Ascending aorta (tissue), 2 donors: ENCODE measurements at regions not wholly inside any gene's neighbourhood (a gene's known extent, or its start where the extent isn't known, plus 50 kb on each side); places are given as distances from the start of the nearest gene placed in this dataset.

Experiments
- DNase-seq, 2 donors: peaks; one replicate each; pipeline ENCODE4 v3.0.0-alpha.2; 2019; ENCODE audit warnings: low spot score in 2 of 2
- H3K27ac ChIP-seq, 2 donors: fragments of 200-600 bp; sonication (generic); one replicate each; pipeline ENCODE4 v1.5.1; 2016 to 2017; ENCODE audit warnings: mild to moderate bottlenecking in 1 of 2
- H3K27me3 ChIP-seq: fragments of 200-600 bp; sonication (generic); one replicate; pipeline ENCODE4 v1.5.1; 2017
- H3K36me3 ChIP-seq, 2 donors: fragments of 200-600 bp; sonication (generic); one replicate each; pipeline ENCODE4 v1.5.1; 2016
- H3K4me1 ChIP-seq, 2 donors: fragments of 200-600 bp; sonication (generic); one replicate each; pipeline ENCODE4 v1.5.1; 2016 to 2017; ENCODE audit warnings: mild to moderate bottlenecking in 1 of 2
- H3K4me3 ChIP-seq, 2 donors: fragments of 200-600 bp; sonication (generic); one replicate each; pipeline ENCODE4 v1.5.1; 2016 to 2017; ENCODE audit warnings: mild to moderate bottlenecking in 1 of 2
- H3K9me3 ChIP-seq, 2 donors: fragments of 200-600 bp; sonication (generic); one replicate each; pipeline ENCODE4 v1.5.1; 2016
- CTCF ChIP-seq, 3 experiments: fragments of 200-600 bp in 2 of 3; fragments of 450-650 bp in 1 of 3; sonication (generic) in 2 of 3; IDR thresholded peaks; one replicate each; pipeline ENCODE4 v1.5.1; 2016 to 2019; ENCODE audit warnings: antibody characterized with exemption in 3 of 3, mild to moderate bottlenecking in 1 of 3, moderate library complexity in 1 of 3
- intact Hi-C: fragments of 100-400 bp; cut with DNase I; formaldehyde crosslinking; loops from one replicate; pipeline ENCODE4 v1.15.1; 2023

GRCh38 chr18:26717123-26717719, 148.3 kb downstream of the AQP4 start:
- no peaks in the 10 kb centered on the region for H3K27me3 ChIP-seq
- H3K27ac ChIP-seq: no peak overlapping the region
- H3K4me1 ChIP-seq: no peaks in the 10 kb centered on the region
- TF ChIP-seq CTCF (IDR thresholded peaks at IDR 0.05): no peak
- no peak for DNase-seq
- no peaks in the 10 kb centered on the region for H3K9me3 ChIP-seq
- no peak overlapping the region for H3K4me3 ChIP-seq
- intact Hi-C loops: no loop called here
- no peaks in the 10 kb centered on the region for H3K36me3 ChIP-seq

GRCh38 chr18:26714739-26715138, 150.8 kb downstream of the AQP4 start:
- Histone ChIP-seq H3K9me3 (no peaks in the 10 kb centered on the region), H3K27ac (no peak overlapping the region), H3K27me3 (no peaks in the 10 kb centered on the region), H3K36me3 (no peaks in the 10 kb centered on the region), H3K4me3 (no peak overlapping the region), H3K4me1 (no peaks in the 10 kb centered on the region)
- TF ChIP-seq CTCF (IDR thresholded peaks at IDR 0.05): no peak
- no peak for DNase-seq
- intact Hi-C loops: no loop called here

GRCh38 chr18:26711756-26712155, 153.8 kb downstream of the AQP4 start:
- Histone ChIP-seq H3K4me1 (no peaks in the 10 kb centered on the region), H3K36me3 (no peaks in the 10 kb centered on the region), H3K9me3 (no peaks in the 10 kb centered on the region), H3K27me3 (no peaks in the 10 kb centered on the region), H3K4me3 (no peak overlapping the region), H3K27ac (no peak overlapping the region)
- TF ChIP-seq CTCF (IDR thresholded peaks at IDR 0.05): no peak
- intact Hi-C loops: no loop called here
- DNase-seq: no peak

- DNase-seq: no peak
- no peak overlapping the region for H3K27ac ChIP-seq
- no peaks in the 10 kb centered on the region for H3K4me1 ChIP-seq
- no peaks in the 10 kb centered on the region for H3K9me3 ChIP-seq
- H3K4me3 ChIP-seq: no peak overlapping the region
- no peaks in the 10 kb centered on the region for H3K36me3 ChIP-seq
- TF ChIP-seq CTCF (IDR thresholded peaks at IDR 0.05): no peak
- intact Hi-C loops: no loop called here
- no peaks in the 10 kb centered on the region for H3K27me3 ChIP-seq
Measured at GRCh38 chr18:26710470-26711096, 154.9 kb downstream of the AQP4 start.

GRCh38 chr18:26709897-26710296, 155.6 kb downstream of the AQP4 start:
- no peak for DNase-seq
- H3K4me3 ChIP-seq: no peak overlapping the region
- H3K27me3 ChIP-seq: no peaks in the 10 kb centered on the region
- TF ChIP-seq CTCF (IDR thresholded peaks at IDR 0.05): no peak
- no peak overlapping the region for H3K27ac ChIP-seq
- H3K9me3 ChIP-seq: no peaks in the 10 kb centered on the region
- no peaks in the 10 kb centered on the region for H3K4me1 ChIP-seq
- intact Hi-C loops: no loop called here
- no peaks in the 10 kb centered on the region for H3K36me3 ChIP-seq
